Liver (tissue), 3 donors: ENCODE measurements at regions not wholly inside any gene's neighbourhood (a gene's known extent, or its start where the extent isn't known, plus 50 kb on each side); places are given as distances from the start of the nearest gene placed in this dataset.

Experiments used
- GABPA ChIP-seq, 2 donors: IDR thresholded peaks in 1 of 2; conservative IDR thresholded peaks in 1 of 2; 2 replicates each; pipeline ENCODE4 v1.6.1; 2016; ENCODE audit warnings: antibody characterized with exemption in 2 of 2, mild to moderate bottlenecking in 1 of 2, moderate library complexity in 1 of 2
- JUND ChIP-seq, 2 donors: IDR thresholded peaks; 2 replicates each; pipeline ENCODE4 v1.6.1; 2016; ENCODE audit warnings: antibody characterized with exemption in 2 of 2
- NR2F2 ChIP-seq: IDR thresholded peaks from 2 replicates; pipeline ENCODE4 v1.6.1; 2016; ENCODE audit warnings: antibody characterized with exemption
- RAD21 ChIP-seq, 2 donors: IDR thresholded peaks; 2 replicates each; pipeline ENCODE4 v1.6.1; 2016; ENCODE audit warnings: antibody characterized with exemption in 2 of 2, mild to moderate bottlenecking in 2 of 2
- RXRA ChIP-seq, 2 donors: IDR thresholded peaks; 2 replicates each; pipeline ENCODE4 v1.6.1; 2017 to 2018; ENCODE audit warnings: antibody characterized with exemption in 2 of 2, mild to moderate bottlenecking in 1 of 2
- SP1 ChIP-seq: IDR thresholded peaks from 2 replicates; pipeline ENCODE4 v1.6.1; 2018; ENCODE audit warnings: antibody characterized with exemption, mild to moderate bottlenecking
- TF ChIP-seq, protein P1 (sequence below): fragments of 150-350 bp; IDR thresholded peaks from 2 replicates; pipeline ENCODE4 v1.5.1; 2017; ENCODE audit warnings: improper control_type of control experiment, low read depth, low read length; ENCODE audit not compliant: missing input control
- TF ChIP-seq, protein P2 (sequence below): IDR thresholded peaks from 2 replicates; pipeline ENCODE4 v1.6.1; 2016; ENCODE audit warnings: antibody characterized with exemption
- TF ChIP-seq, protein P3 (sequence below): IDR thresholded peaks from 2 replicates; pipeline ENCODE4 v1.6.1; 2016; ENCODE audit warnings: antibody characterized with exemption, mild to moderate bottlenecking
- TF ChIP-seq, protein P4 (sequence below): IDR thresholded peaks from 2 replicates; pipeline ENCODE4 v1.6.1; 2016; ENCODE audit warnings: antibody characterized with exemption
- donor health status: healthy.
- donor health status: healthy.

DNA sequence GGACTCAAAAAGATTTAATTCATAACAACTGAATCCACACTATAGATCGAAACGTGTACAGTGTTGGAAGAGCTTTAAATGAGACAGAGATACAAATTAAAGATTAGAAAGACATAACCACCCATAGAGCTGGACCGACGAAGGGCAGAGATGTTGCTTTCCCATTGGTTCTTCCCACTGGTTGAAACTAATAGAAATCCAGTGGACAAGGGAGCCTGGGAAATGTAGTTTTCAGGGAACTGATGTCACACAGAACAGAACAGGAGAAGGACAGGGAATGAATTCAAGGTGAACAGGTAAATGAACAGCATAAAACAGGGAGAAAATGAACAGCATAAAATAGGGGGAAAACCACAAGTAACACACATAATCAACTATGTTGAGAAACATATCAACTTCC is 328.7 kb downstream of the ZNF621 start:
- TF ChIP-seq, protein P1, sequence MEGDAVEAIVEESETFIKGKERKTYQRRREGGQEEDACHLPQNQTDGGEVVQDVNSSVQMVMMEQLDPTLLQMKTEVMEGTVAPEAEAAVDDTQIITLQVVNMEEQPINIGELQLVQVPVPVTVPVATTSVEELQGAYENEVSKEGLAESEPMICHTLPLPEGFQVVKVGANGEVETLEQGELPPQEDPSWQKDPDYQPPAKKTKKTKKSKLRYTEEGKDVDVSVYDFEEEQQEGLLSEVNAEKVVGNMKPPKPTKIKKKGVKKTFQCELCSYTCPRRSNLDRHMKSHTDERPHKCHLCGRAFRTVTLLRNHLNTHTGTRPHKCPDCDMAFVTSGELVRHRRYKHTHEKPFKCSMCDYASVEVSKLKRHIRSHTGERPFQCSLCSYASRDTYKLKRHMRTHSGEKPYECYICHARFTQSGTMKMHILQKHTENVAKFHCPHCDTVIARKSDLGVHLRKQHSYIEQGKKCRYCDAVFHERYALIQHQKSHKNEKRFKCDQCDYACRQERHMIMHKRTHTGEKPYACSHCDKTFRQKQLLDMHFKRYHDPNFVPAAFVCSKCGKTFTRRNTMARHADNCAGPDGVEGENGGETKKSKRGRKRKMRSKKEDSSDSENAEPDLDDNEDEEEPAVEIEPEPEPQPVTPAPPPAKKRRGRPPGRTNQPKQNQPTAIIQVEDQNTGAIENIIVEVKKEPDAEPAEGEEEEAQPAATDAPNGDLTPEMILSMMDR: no peak
- TF ChIP-seq, protein P2, sequence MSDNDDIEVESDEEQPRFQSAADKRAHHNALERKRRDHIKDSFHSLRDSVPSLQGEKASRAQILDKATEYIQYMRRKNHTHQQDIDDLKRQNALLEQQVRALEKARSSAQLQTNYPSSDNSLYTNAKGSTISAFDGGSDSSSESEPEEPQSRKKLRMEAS: no peak
- TF ChIP-seq RAD21 (IDR thresholded peaks at IDR 0.05) (no peak), JUND (IDR thresholded peaks at IDR 0.05) (no peak), SP1 (no peak), GABPA (IDR thresholded peaks at IDR 0.05 in 1 of 2, conservative IDR thresholded peaks at IDR 0.05 in 1 of 2) (no peak), RXRA (IDR thresholded peaks at IDR 0.05) (no peak), NR2F2 (no peak)
- TF ChIP-seq, protein P3, sequence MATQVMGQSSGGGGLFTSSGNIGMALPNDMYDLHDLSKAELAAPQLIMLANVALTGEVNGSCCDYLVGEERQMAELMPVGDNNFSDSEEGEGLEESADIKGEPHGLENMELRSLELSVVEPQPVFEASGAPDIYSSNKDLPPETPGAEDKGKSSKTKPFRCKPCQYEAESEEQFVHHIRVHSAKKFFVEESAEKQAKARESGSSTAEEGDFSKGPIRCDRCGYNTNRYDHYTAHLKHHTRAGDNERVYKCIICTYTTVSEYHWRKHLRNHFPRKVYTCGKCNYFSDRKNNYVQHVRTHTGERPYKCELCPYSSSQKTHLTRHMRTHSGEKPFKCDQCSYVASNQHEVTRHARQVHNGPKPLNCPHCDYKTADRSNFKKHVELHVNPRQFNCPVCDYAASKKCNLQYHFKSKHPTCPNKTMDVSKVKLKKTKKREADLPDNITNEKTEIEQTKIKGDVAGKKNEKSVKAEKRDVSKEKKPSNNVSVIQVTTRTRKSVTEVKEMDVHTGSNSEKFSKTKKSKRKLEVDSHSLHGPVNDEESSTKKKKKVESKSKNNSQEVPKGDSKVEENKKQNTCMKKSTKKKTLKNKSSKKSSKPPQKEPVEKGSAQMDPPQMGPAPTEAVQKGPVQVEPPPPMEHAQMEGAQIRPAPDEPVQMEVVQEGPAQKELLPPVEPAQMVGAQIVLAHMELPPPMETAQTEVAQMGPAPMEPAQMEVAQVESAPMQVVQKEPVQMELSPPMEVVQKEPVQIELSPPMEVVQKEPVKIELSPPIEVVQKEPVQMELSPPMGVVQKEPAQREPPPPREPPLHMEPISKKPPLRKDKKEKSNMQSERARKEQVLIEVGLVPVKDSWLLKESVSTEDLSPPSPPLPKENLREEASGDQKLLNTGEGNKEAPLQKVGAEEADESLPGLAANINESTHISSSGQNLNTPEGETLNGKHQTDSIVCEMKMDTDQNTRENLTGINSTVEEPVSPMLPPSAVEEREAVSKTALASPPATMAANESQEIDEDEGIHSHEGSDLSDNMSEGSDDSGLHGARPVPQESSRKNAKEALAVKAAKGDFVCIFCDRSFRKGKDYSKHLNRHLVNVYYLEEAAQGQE: no peak
- TF ChIP-seq, protein P4, sequence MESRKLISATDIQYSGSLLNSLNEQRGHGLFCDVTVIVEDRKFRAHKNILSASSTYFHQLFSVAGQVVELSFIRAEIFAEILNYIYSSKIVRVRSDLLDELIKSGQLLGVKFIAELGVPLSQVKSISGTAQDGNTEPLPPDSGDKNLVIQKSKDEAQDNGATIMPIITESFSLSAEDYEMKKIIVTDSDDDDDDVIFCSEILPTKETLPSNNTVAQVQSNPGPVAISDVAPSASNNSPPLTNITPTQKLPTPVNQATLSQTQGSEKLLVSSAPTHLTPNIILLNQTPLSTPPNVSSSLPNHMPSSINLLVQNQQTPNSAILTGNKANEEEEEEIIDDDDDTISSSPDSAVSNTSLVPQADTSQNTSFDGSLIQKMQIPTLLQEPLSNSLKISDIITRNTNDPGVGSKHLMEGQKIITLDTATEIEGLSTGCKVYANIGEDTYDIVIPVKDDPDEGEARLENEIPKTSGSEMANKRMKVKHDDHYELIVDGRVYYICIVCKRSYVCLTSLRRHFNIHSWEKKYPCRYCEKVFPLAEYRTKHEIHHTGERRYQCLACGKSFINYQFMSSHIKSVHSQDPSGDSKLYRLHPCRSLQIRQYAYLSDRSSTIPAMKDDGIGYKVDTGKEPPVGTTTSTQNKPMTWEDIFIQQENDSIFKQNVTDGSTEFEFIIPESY: no peak
